ENCODE measurements at regions not wholly inside any gene's neighbourhood (a gene's known extent, or its start where the extent isn't known, plus 50 kb on each side); places are given as distances from the start of the nearest gene placed in this dataset.

DNA sequence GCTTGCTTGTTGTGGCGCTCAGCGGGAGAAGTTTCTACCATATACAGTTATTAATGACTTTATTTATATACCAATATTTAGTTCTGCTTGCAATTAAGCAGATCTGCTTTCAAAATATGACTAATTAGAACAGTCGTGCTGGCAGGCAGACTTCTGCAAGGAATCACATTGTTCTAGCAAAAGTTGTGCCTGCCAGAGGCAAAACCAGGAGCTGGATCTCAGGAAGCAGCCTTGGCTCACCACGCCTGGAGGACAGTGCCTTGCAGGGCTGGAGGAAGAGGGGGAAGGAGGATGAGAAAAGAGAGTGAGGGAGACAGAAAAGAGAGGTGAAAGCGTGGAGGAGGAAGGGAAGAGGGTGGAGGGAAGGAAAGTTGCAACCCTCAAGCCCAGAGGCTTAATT, 160.3 kb downstream of the NUP210 start:
- H3K9me3 Mint-ChIP-seq = no peaks in the 10 kb centered on the region
- H3K4me3 Mint-ChIP-seq = no peak overlapping the region
- no peaks in the 10 kb centered on the region for H3K36me3 ChIP-seq (ENCODE audit: insufficient read depth, low read length)
- no peak for ATAC-seq (ENCODE audit: poor library complexity)
- H3K27ac Mint-ChIP-seq = no peak overlapping the region
- intact Hi-C loops (cut with DNase I, micrococcal nuclease) = no loop called here
- TF ChIP-seq, protein P1, sequence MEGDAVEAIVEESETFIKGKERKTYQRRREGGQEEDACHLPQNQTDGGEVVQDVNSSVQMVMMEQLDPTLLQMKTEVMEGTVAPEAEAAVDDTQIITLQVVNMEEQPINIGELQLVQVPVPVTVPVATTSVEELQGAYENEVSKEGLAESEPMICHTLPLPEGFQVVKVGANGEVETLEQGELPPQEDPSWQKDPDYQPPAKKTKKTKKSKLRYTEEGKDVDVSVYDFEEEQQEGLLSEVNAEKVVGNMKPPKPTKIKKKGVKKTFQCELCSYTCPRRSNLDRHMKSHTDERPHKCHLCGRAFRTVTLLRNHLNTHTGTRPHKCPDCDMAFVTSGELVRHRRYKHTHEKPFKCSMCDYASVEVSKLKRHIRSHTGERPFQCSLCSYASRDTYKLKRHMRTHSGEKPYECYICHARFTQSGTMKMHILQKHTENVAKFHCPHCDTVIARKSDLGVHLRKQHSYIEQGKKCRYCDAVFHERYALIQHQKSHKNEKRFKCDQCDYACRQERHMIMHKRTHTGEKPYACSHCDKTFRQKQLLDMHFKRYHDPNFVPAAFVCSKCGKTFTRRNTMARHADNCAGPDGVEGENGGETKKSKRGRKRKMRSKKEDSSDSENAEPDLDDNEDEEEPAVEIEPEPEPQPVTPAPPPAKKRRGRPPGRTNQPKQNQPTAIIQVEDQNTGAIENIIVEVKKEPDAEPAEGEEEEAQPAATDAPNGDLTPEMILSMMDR (IDR thresholded peaks at IDR 0.05) = no peak
- no peaks in the 10 kb centered on the region for H3K27me3 Mint-ChIP-seq
- DNase-seq = no peak
- H3K4me1 Mint-ChIP-seq (ENCODE audit: low read depth) = peaks cover 7% of the 10 kb centered on the region
- ChIA-PET POLR2A (no interaction called here), CTCF (no interaction called here)
- no peaks in the 10 kb centered on the region for H3K36me3 Mint-ChIP-seq (ENCODE audit: low read depth)
- no peak overlapping the region for H3K27ac ChIP-seq (ENCODE audit: low read depth in 1 of 2, low read length in 2 of 2)
- H3K4me1 ChIP-seq (ENCODE audit: insufficient read depth, low read length) = peaks cover 8% of the 10 kb centered on the region
- H3K4me3 ChIP-seq (ENCODE audit: low read length) = no peak overlapping the region
- no peaks in the 10 kb centered on the region for H3K9me3 ChIP-seq (ENCODE audit: control insufficient read depth in 1 of 2, insufficient read depth in 1 of 2, low read length in 2 of 2)
- H3K27me3 ChIP-seq (ENCODE audit: control insufficient read depth in 1 of 2, insufficient read depth in 2 of 2, low read length in 2 of 2) = peaks cover 0 to 4% of the 10 kb centered on the region in 2 experiments

DNA sequence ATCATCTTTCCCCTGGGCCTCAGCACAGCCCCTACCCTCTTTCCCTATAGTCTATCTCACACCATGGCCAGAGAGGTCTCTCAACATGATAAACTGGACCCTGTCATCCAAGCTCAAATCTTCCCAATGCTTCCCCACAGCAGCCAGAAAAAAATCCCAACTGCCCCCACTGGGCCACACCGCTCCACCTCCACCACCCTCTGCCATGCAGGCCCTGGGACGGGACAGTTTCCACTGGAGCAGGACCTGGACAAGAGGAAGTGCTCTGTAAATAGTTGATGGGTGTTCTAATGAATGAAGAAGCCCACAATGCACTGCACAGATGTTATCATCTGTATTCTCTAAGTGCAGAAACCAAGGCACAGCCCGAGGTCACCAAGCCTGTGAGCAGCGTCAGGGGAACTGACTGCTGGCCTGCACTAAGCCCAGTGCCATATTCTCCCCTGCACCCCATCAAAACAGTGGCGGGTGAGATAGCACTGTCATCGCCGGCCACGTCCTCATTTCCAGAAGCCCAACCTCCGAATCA, 161.1 kb downstream of the NUP210 start:
- no peak for ATAC-seq (ENCODE audit: poor library complexity)
- H3K27me3 ChIP-seq (ENCODE audit: control insufficient read depth in 1 of 2, insufficient read depth in 2 of 2, low read length in 2 of 2) = peaks cover 0 to 3% of the 10 kb centered on the region in 2 experiments
- ChIA-PET CTCF (no interaction called here), POLR2A (no interaction called here)
- no peaks in the 10 kb centered on the region for H3K36me3 ChIP-seq (ENCODE audit: insufficient read depth, low read length)
- Mint-ChIP-seq H3K4me1 (ENCODE audit: low read depth) (peaks cover 7% of the 10 kb centered on the region), H3K4me3 (no peak overlapping the region), H3K36me3 (ENCODE audit: low read depth) (no peaks in the 10 kb centered on the region), H3K27ac (no peak overlapping the region), H3K27me3 (no peaks in the 10 kb centered on the region), H3K9me3 (no peaks in the 10 kb centered on the region)
- peaks cover 8% of the 10 kb centered on the region for H3K4me1 ChIP-seq (ENCODE audit: insufficient read depth, low read length)
- H3K4me3 ChIP-seq (ENCODE audit: low read length) = no peak overlapping the region
- no peaks in the 10 kb centered on the region for H3K9me3 ChIP-seq (ENCODE audit: control insufficient read depth in 1 of 2, insufficient read depth in 1 of 2, low read length in 2 of 2)
- TF ChIP-seq, protein P1 (IDR thresholded peaks at IDR 0.05) = no peak
- no peak overlapping the region for H3K27ac ChIP-seq (ENCODE audit: low read depth in 1 of 2, low read length in 2 of 2)
- no peak for DNase-seq
- intact Hi-C loops (cut with DNase I, micrococcal nuclease) = no loop called here

DNA sequence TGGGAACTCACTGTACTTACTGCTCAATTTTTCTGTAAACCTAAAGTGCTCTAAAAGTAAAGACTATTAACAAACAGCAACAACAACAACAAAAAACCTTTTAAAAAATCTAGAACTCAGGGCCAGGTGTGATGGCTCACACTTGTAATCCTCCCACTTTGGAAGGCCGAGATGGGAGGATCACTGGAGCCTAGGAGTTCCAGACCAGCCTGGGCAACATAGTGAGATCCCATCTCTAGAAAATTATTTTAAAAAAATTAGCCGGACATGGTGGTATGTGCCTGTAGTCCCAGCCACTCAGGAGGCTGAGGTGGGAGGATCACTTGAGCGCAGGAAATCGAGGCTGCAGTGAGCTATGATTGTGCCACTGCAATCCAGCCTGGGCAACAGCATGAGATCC, 161.8 kb downstream of the NUP210 start:
- no peak overlapping the region for H3K4me3 ChIP-seq (ENCODE audit: low read length)
- peaks cover 0 to 3% of the 10 kb centered on the region in 2 experiments for H3K27me3 ChIP-seq (ENCODE audit: control insufficient read depth in 1 of 2, insufficient read depth in 2 of 2, low read length in 2 of 2)
- H3K4me1 ChIP-seq (ENCODE audit: insufficient read depth, low read length) = peaks cover 8% of the 10 kb centered on the region
- Mint-ChIP-seq H3K4me1 (ENCODE audit: low read depth) (peaks cover 7% of the 10 kb centered on the region), H3K27me3 (no peaks in the 10 kb centered on the region), H3K36me3 (ENCODE audit: low read depth) (no peaks in the 10 kb centered on the region), H3K4me3 (no peak overlapping the region), H3K9me3 (no peaks in the 10 kb centered on the region), H3K27ac (no peak overlapping the region)
- TF ChIP-seq, protein P1 (IDR thresholded peaks at IDR 0.05) = no peak
- ChIA-PET POLR2A (no interaction called here), CTCF (no interaction called here)
- DNase-seq = no peak
- H3K9me3 ChIP-seq (ENCODE audit: control insufficient read depth in 1 of 2, insufficient read depth in 1 of 2, low read length in 2 of 2) = no peaks in the 10 kb centered on the region
- no peak overlapping the region for H3K27ac ChIP-seq (ENCODE audit: low read depth in 1 of 2, low read length in 2 of 2)
- no peaks in the 10 kb centered on the region for H3K36me3 ChIP-seq (ENCODE audit: insufficient read depth, low read length)
- ATAC-seq (ENCODE audit: poor library complexity) = no peak
- intact Hi-C loops (cut with DNase I, micrococcal nuclease) = no loop called here
